ENCODE measurements at regions not wholly inside any gene's neighbourhood (a gene's known extent, or its start where the extent isn't known, plus 50 kb on each side); places are given as distances from the start of the nearest gene placed in this dataset.

DNA sequence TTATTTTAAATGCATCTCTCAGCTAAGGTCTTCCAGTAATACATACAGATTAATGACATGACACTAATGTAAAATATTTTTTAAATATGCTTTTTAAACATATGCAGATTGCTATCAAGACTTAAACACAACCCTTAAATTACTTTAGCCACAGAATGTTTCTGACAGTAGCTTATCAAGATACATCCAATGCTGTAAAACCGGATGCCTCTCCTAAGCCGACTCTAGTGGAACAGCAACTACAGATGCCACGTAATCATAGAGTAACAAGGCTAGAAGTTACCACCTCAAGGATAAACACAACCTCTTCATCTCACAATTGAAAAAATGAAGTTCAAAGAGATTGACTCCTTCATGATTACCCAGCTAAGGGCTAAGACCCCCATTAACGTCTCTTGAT, 68.4 kb downstream of the ZZZ3 start:
- TF ChIP-seq, protein P1, sequence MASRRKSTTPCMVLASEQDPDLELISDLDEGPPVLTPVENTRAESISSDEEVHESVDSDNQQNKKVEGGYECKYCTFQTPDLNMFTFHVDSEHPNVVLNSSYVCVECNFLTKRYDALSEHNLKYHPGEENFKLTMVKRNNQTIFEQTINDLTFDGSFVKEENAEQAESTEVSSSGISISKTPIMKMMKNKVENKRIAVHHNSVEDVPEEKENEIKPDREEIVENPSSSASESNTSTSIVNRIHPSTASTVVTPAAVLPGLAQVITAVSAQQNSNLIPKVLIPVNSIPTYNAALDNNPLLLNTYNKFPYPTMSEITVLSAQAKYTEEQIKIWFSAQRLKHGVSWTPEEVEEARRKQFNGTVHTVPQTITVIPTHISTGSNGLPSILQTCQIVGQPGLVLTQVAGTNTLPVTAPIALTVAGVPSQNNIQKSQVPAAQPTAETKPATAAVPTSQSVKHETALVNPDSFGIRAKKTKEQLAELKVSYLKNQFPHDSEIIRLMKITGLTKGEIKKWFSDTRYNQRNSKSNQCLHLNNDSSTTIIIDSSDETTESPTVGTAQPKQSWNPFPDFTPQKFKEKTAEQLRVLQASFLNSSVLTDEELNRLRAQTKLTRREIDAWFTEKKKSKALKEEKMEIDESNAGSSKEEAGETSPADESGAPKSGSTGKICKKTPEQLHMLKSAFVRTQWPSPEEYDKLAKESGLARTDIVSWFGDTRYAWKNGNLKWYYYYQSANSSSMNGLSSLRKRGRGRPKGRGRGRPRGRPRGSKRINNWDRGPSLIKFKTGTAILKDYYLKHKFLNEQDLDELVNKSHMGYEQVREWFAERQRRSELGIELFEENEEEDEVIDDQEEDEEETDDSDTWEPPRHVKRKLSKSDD (conservative IDR thresholded peaks at IDR 0.05; ENCODE audit: low read length) = no peak
- no peak for TF ChIP-seq CHD4 (IDR thresholded peaks at IDR 0.05; ENCODE audit: insufficient read depth, insufficient replicate concordance, low read depth, low read length, poor library complexity, severe bottlenecking)
- TF ChIP-seq, protein P2, sequence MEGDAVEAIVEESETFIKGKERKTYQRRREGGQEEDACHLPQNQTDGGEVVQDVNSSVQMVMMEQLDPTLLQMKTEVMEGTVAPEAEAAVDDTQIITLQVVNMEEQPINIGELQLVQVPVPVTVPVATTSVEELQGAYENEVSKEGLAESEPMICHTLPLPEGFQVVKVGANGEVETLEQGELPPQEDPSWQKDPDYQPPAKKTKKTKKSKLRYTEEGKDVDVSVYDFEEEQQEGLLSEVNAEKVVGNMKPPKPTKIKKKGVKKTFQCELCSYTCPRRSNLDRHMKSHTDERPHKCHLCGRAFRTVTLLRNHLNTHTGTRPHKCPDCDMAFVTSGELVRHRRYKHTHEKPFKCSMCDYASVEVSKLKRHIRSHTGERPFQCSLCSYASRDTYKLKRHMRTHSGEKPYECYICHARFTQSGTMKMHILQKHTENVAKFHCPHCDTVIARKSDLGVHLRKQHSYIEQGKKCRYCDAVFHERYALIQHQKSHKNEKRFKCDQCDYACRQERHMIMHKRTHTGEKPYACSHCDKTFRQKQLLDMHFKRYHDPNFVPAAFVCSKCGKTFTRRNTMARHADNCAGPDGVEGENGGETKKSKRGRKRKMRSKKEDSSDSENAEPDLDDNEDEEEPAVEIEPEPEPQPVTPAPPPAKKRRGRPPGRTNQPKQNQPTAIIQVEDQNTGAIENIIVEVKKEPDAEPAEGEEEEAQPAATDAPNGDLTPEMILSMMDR (IDR thresholded peaks at IDR 0.05 in 2 of 3, conservative IDR thresholded peaks at IDR 0.05 in 1 of 3; ENCODE audit: insufficient read depth in 2 of 3, low read depth in 1 of 3, low read length in 3 of 3) = no peak
- no peak for TF ChIP-seq RAD21 (CRISPR knock-in tag; conservative IDR thresholded peaks at IDR 0.05 in 1 of 2, IDR thresholded peaks at IDR 0.05 in 1 of 2)
- no peak for TF ChIP-seq GTF2F1 (IDR thresholded peaks at IDR 0.05; ENCODE audit: low read depth, low read length)
- no peak for TF ChIP-seq RFX5 (IDR thresholded peaks at IDR 0.05; ENCODE audit: low read depth, low read length)
- TF ChIP-seq POLR2AphosphoS5 (IDR thresholded peaks at IDR 0.05; ENCODE audit: control insufficient read depth, insufficient read depth, low read depth, low read length) = no peak
- no peak for TF ChIP-seq EP300 (IDR thresholded peaks at IDR 0.05; ENCODE audit: low read length)
- TF ChIP-seq NFIC (IDR thresholded peaks at IDR 0.05) = no peak
- TF ChIP-seq FOXA1 (IDR thresholded peaks at IDR 0.05; ENCODE audit: borderline replicate concordance) = no peak
- TF ChIP-seq, protein P3, sequence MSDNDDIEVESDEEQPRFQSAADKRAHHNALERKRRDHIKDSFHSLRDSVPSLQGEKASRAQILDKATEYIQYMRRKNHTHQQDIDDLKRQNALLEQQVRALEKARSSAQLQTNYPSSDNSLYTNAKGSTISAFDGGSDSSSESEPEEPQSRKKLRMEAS (CRISPR knock-in tag; IDR thresholded peaks at IDR 0.05) = no peak
- TF ChIP-seq ZNF780A (CRISPR knock-in tag; IDR thresholded peaks at IDR 0.05) = no peak
- TF ChIP-seq ZNF76 (CRISPR knock-in tag; IDR thresholded peaks at IDR 0.05; ENCODE audit: borderline replicate concordance) = no peak

Measured in K562 (cell line).